GM18505 (cell line): ENCODE measurements at regions not wholly inside any gene's neighbourhood (a gene's known extent, or its start where the extent isn't known, plus 50 kb on each side); places are given as distances from the start of the nearest gene placed in this dataset.
"Not testable (repeated sequence)": the region's sequence is repeated elsewhere in the genome, so short reads cannot be mapped to it uniquely, and the experiment has no call there.

Experiments used
- ATAC-seq: cut with Tn5 transposase; IDR thresholded peaks from one replicate; pipeline ENCODE4 v1.9.1; 2021; ENCODE audit not compliant: unreplicated experiment
- POLR2A ChIP-seq: IDR thresholded peaks from 4 replicates; pipeline ENCODE4 v1.6.1; 2011; ENCODE audit warnings: borderline replicate concordance; ENCODE audit not compliant: insufficient read depth, insufficient read length; ENCODE audit errors: extremely low read depth

- ATAC-seq, result not testable (repeated sequence)
These were observed 61.1 kb downstream of the DEFB131A start for GRCh38 chr4:9505341-9505740.

GRCh38 chr4:9506672-9507071 is 62.5 kb downstream of the DEFB131A start:
- not testable (repeated sequence) for ATAC-seq

- not testable (repeated sequence) for ATAC-seq
These were observed 68.7 kb downstream of the DEFB131A start for GRCh38 chr4:9512941-9513340.

- ATAC-seq, result not testable (repeated sequence)
These were observed 75.4 kb downstream of the DEFB131A start for GRCh38 chr4:9519631-9520030.

- ATAC-seq, result not testable (repeated sequence)
These were observed 78.7 kb downstream of the DEFB131A start for GRCh38 chr4:9522903-9523302.

GRCh38 chr4:9524406-9524805 is 80.2 kb downstream of the DEFB131A start:
- ATAC-seq, result not testable (repeated sequence)

- ATAC-seq, result not testable (repeated sequence)
These were observed 88.1 kb downstream of the DEFB131A start for GRCh38 chr4:9532134-9532862.

GRCh38 chr4:9532863-9533192 is 88.6 kb downstream of the DEFB131A start:
- not testable (repeated sequence) for ATAC-seq

- ATAC-seq, result not testable (repeated sequence)
These were observed 92.9 kb downstream of the DEFB131A start for GRCh38 chr4:9537101-9537500.

- not testable (repeated sequence) for ATAC-seq
These were observed 95.8 kb downstream of the DEFB131A start for GRCh38 chr4:9539939-9540520.

GRCh38 chr4:9541388-9541915 is 97.2 kb downstream of the DEFB131A start:
- not testable (repeated sequence) for ATAC-seq

- not testable (repeated sequence) for ATAC-seq
These were observed 100.6 kb downstream of the DEFB131A start for GRCh38 chr4:9544851-9545250.

- not testable (repeated sequence) for ATAC-seq
These were observed 103.3 kb downstream of the DEFB131A start for GRCh38 chr4:9547470-9547869.

- ATAC-seq, result not testable (repeated sequence)
These were observed 111.9 kb downstream of the DEFB131A start for GRCh38 chr4:9556076-9556475.

- not testable (repeated sequence) for ATAC-seq
These were observed 133.7 kb downstream of the DEFB131A start for GRCh38 chr4:9577869-9578268.

GRCh38 chr4:9582880-9583279 is 138.7 kb downstream of the DEFB131A start:
- not testable (repeated sequence) for ATAC-seq

- ATAC-seq, result no peak
- TF ChIP-seq POLR2A, result no peak
These were observed 147.8 kb downstream of the DEFB131A start for GRCh38 chr4:9592010-9592409.
